Endothelial cell of umbilical vein (primary cell): ENCODE measurements at regions not wholly inside any gene's neighbourhood (a gene's known extent, or its start where the extent isn't known, plus 50 kb on each side); places are given as distances from the start of the nearest gene placed in this dataset.

ENCODE experiments used
- BruUV-seq: library from RNA; stranded (reverse); fragments of 400-500 nt; replicated peaks from 2 replicates; lab custom pipeline; 2021; lab: Mats Ljungman, UMichigan
- CTCF ChIA-PET: fragments of 300-600, 350-600 bp; sonication (Branson Sonifier 250); formaldehyde crosslinking; loops from one replicate; lab custom pipeline; 2021; ENCODE audit warnings: antibody characterized with exemption, inconsistent platforms; lab: Charles Lee
- POLR2A ChIA-PET: fragments of 300-600, 350-600 bp; sonication (Branson Sonifier 250); formaldehyde crosslinking; loops from one replicate; lab custom pipeline; 2021; ENCODE audit warnings: antibody characterized with exemption, inconsistent platforms; lab: Charles Lee
- DNase-seq: peaks from one replicate; pipeline ENCODE4 v3.0.0-alpha.2; 2011; ENCODE audit warnings: low read depth, low spot score
- FAIRE-seq: peaks from 2 replicates; lab custom pipeline; 2011; peaks lifted over from hg19 to GRCh38; lab: Jason Lieb, UNC
- H2AFZ ChIP-seq: 2 replicates; pipeline ENCODE4 v1.6.0; 2012; ENCODE audit warnings: low read depth, low read length, control low read depth, inconsistent platforms
- H3K27ac ChIP-seq: 2 replicates; pipeline ENCODE4 v1.5.1; 2011; ENCODE audit warnings: low read depth, mild to moderate bottlenecking, control low read depth, low read length, moderate library complexity; ENCODE audit not compliant: insufficient read depth
- H3K27me3 ChIP-seq, 2 experiments: 2 replicates each; pipeline versions ENCODE4 v1.6.0 to v1.6.1; 2011; ENCODE audit warnings: low read length in 2 of 2, mixed read lengths in 1 of 2; ENCODE audit not compliant: control insufficient read depth in 2 of 2, insufficient read depth in 2 of 2
- H3K36me3 ChIP-seq, 2 experiments: 2 replicates in 1 of 2; 3 replicates in 1 of 2; pipeline ENCODE4 v1.5.1; 2011; ENCODE audit warnings: low read length in 2 of 2, mild to moderate bottlenecking in 1 of 2, moderate library complexity in 1 of 2; ENCODE audit not compliant: control insufficient read depth in 2 of 2, insufficient read depth in 2 of 2; ENCODE audit errors: extremely low read depth in 1 of 2
- H3K4me1 ChIP-seq: 3 replicates; pipeline ENCODE4 v1.5.1; 2011; ENCODE audit warnings: mild to moderate bottlenecking, low read length; ENCODE audit not compliant: control insufficient read depth, insufficient read depth; ENCODE audit errors: extremely low read depth
- H3K4me2 ChIP-seq: 2 replicates; pipeline ENCODE4 v1.6.1; 2011; ENCODE audit warnings: low read length, control low read depth, mixed read lengths; ENCODE audit not compliant: insufficient read depth
- H3K4me3 ChIP-seq, 3 experiments: fragments of 200-600 bp in 1 of 3; sonication (generic), shearing (Covaris generic) in 1 of 3; replicated peaks in 1 of 3; 2 replicates each; pipeline ENCODE4 v1.5.1; 2011 to 2016; ENCODE audit warnings: control low read depth in 3 of 3, low read length in 3 of 3, mild to moderate bottlenecking in 2 of 3, inconsistent platforms in 1 of 3, low read depth in 1 of 3, moderate library complexity in 1 of 3; ENCODE audit not compliant: insufficient read depth in 1 of 3
- H3K79me2 ChIP-seq: 2 replicates; pipeline ENCODE4 v1.6.0; 2012; ENCODE audit warnings: low read length, inconsistent platforms; ENCODE audit not compliant: control insufficient read depth, insufficient read depth
- H3K9ac ChIP-seq: replicated peaks from 2 replicates; pipeline ENCODE3; 2011; ENCODE audit warnings: low read length, control low read depth; ENCODE audit not compliant: insufficient read depth; ENCODE audit errors: extremely low read depth
- H3K9me1 ChIP-seq: replicated peaks from 3 replicates; pipeline ENCODE4 v1.6.0; 2011; ENCODE audit warnings: mild to moderate bottlenecking, low read length; ENCODE audit not compliant: control insufficient read depth, insufficient read depth; ENCODE audit errors: extremely low read depth
- H3K9me3 ChIP-seq: replicated peaks from 2 replicates; pipeline ENCODE4 v1.5.1; 2012; ENCODE audit warnings: low read length, inconsistent platforms; ENCODE audit not compliant: control insufficient read depth, insufficient read depth
- H4K20me1 ChIP-seq: replicated peaks from 2 replicates; pipeline ENCODE3; 2011; ENCODE audit warnings: mild to moderate bottlenecking, low read length; ENCODE audit not compliant: control insufficient read depth, insufficient read depth; ENCODE audit errors: extremely low read depth
- CTCF ChIP-seq, 2 donors: IDR thresholded peaks; 1 replicate in 1 of 2; 2 replicates in 1 of 2; pipeline ENCODE4 v1.5.1; 2011; ENCODE audit warnings: low read length in 2 of 2, mild to moderate bottlenecking in 2 of 2, moderate library complexity in 2 of 2, control low read depth in 1 of 2, inconsistent platforms in 1 of 2, low read depth in 1 of 2; ENCODE audit not compliant: insufficient read depth in 1 of 2; ENCODE audit errors: extremely low read depth in 1 of 2
- EZH2 ChIP-seq: IDR thresholded peaks from 2 replicates; pipeline ENCODE4 v1.6.1; 2012; ENCODE audit warnings: borderline replicate concordance, low read depth, mild to moderate bottlenecking, moderate library complexity, low read length, inconsistent platforms; ENCODE audit not compliant: severe bottlenecking
- FOS ChIP-seq: IDR thresholded peaks from 2 replicates; pipeline ENCODE4 v1.6.1; 2011; ENCODE audit warnings: mild to moderate bottlenecking, low read length, moderate library complexity, borderline replicate concordance; ENCODE audit not compliant: insufficient read depth
- GATA2 ChIP-seq: IDR thresholded peaks from 2 replicates; pipeline ENCODE4 v1.7.0; 2011; ENCODE audit warnings: low read depth, mild to moderate bottlenecking, moderate library complexity, mixed read lengths, low read length; ENCODE audit not compliant: insufficient read length, insufficient read depth
- JUN ChIP-seq: IDR thresholded peaks from 2 replicates; pipeline ENCODE4 v1.6.1; 2011; ENCODE audit warnings: borderline replicate concordance, low read depth; ENCODE audit not compliant: insufficient read length, insufficient read depth
- MYC ChIP-seq: IDR thresholded peaks from one replicate; pipeline ENCODE4 v1.6.1; 2011; ENCODE audit warnings: mild to moderate bottlenecking, low read depth, low read length
- POLR2A ChIP-seq: IDR thresholded peaks from 2 replicates; pipeline ENCODE4 v1.6.1; 2012; ENCODE audit warnings: low read depth, mild to moderate bottlenecking, control low read depth, low read length
- POLR2AphosphoS5 ChIP-seq: IDR thresholded peaks from 2 replicates; pipeline ENCODE4 v1.6.1; 2012; ENCODE audit warnings: low read depth, mild to moderate bottlenecking, control low read depth, low read length, moderate library complexity; ENCODE audit not compliant: insufficient read depth
- dilution Hi-C: fragments of 300-500 bp; cut with MboI; formaldehyde crosslinking; loops from one replicate; pipeline ENCODE4 v1.15.0; 2019; ENCODE audit warnings: low sequenced_read_pairs; ENCODE audit not compliant: extremely low pct_ligation_motif_present
- intact Hi-C: fragments of 100-400 bp; cut with micrococcal nuclease; formaldehyde crosslinking; loops from one replicate; pipeline ENCODE4 v1.10.0; 2022

GRCh38 chr12:32024884-32025592, 65.8 kb downstream of the RESF1 start:
- dilution Hi-C loops, result no loop called here
- H2AFZ ChIP-seq, result no peak overlapping the region
- H3K4me2 ChIP-seq, result no peak overlapping the region
- no peak overlapping the region for H3K27ac ChIP-seq
- ChIA-PET POLR2A (no interaction called here), CTCF (interaction anchor here (1.0 to 1.3 kb wide), 3 partner anchors 8 to 36 kb away, joined by 3 to 6 read pairs (median 3); no protein-coding TSS in a partner anchor)
- H3K36me3 ChIP-seq, result no peaks in the 10 kb centered on the region
- H3K4me3 ChIP-seq, result no peak overlapping the region
- no peaks in the 10 kb centered on the region for H3K9me3 ChIP-seq
- no peaks in the 10 kb centered on the region for H3K9me1 ChIP-seq
- H4K20me1 ChIP-seq, result no peaks in the 10 kb centered on the region
- peaks cover 0 to 2% of the 10 kb centered on the region in 2 experiments for H3K27me3 ChIP-seq
- BruUV-seq, result no TSS peak
- FAIRE-seq, result no peak
- no peaks in the 10 kb centered on the region for H3K4me1 ChIP-seq
- DNase-seq, result no peak
- H3K79me2 ChIP-seq, result no peaks in the 10 kb centered on the region
- TF ChIP-seq POLR2AphosphoS5, result no peak
- TF ChIP-seq CTCF (IDR thresholded peaks at IDR 0.05; ENCODE audit: extremely low read depth in 1 of 2, insufficient read depth in 1 of 2, low read depth in 1 of 2, low read length in 2 of 2), result no peak
- TF ChIP-seq POLR2A, result no peak
- TF ChIP-seq EZH2, result no peak
- TF ChIP-seq JUN, result no peak
- TF ChIP-seq MYC, result no peak
- no peak for TF ChIP-seq GATA2
- TF ChIP-seq FOS, result no peak
- intact Hi-C loops, result no loop called here
- no peak overlapping the region for H3K9ac ChIP-seq
